ENCODE measurements at regions not wholly inside any gene's neighbourhood (a gene's known extent, or its start where the extent isn't known, plus 50 kb on each side); places are given as distances from the start of the nearest gene placed in this dataset.

DNA sequence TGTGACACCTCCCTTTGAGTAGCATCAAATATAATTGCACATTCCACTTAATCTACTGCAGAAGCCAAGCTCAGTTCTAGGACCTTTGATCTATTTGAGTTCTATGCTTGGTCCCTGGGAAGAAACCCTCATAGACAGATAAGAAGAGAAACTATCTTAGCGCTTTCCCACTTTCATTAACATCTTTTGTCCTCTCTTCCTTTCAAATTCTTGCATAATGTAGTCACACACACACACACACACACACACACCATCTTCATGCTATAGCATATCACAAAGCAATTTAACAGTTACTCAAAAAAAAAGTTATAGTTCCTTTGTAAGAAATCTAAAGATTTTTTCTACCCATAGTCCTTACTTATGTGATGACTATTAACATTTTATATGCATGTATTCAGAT, 735.9 kb upstream of the PCDH9 start:
- TF ChIP-seq CTCF (tag by site-specific recombination; IDR thresholded peaks at IDR 0.05) (no peak), ZNF747 (tag by site-specific recombination; IDR thresholded peaks at IDR 0.05) (no peak), REST (tag by site-specific recombination; IDR thresholded peaks at IDR 0.05) (no peak), ZNF280D (tag by site-specific recombination; IDR thresholded peaks at IDR 0.05) (no peak), ZNF629 (tag by site-specific recombination; IDR thresholded peaks at IDR 0.05) (no peak), ZNF426 (tag by site-specific recombination; IDR thresholded peaks at IDR 0.05) (no peak), ZNF449 (tag by site-specific recombination; IDR thresholded peaks at IDR 0.05) (no peak), REPIN1 (tag by site-specific recombination; IDR thresholded peaks at IDR 0.05; ENCODE audit: low read depth) (no peak)
